ENCODE measurements at regions not wholly inside any gene's neighbourhood (a gene's known extent, or its start where the extent isn't known, plus 50 kb on each side); places are given as distances from the start of the nearest gene placed in this dataset.

- no peak for ATAC-seq
- no peak overlapping the region for H3K27ac ChIP-seq
Measured at GRCh38 chr10:23892296-23892695, 316.6 kb upstream of the KIAA1217 start.

GRCh38 chr10:23897267-23897666 lies 311.7 kb upstream of the KIAA1217 start:
- intact Hi-C loops (cut with DNase I), result no loop called here
- Histone ChIP-seq H3K9me3 (peaks cover 0 to 2% (median 0%) of the 10 kb centered on the region in 4 donors), H3K36me3 (no peaks in the 10 kb centered on the region), H3K4me3 (no peak overlapping the region), H3K27ac (no peak overlapping the region), H3K4me1 (no peaks in the 10 kb centered on the region), H3K27me3 (no peaks in the 10 kb centered on the region)
- no peak for ATAC-seq
- WGBS (ENCODE audit: insufficient coverage, low coverage, low lambda C conversion rate, missing lambda C conversion rate), result 55% methylated on average over 4 of the region's 4 CpGs
- DNase-seq, result no peak
- TF ChIP-seq CTCF (IDR thresholded peaks at IDR 0.05), result no peak
- no peak for TF ChIP-seq POLR2A (IDR thresholded peaks at IDR 0.05)

More at GRCh38 chr10:23892296-23892695, 316.6 kb upstream of the KIAA1217 start:
- TF ChIP-seq POLR2A (IDR thresholded peaks at IDR 0.05) (no peak), CTCF (IDR thresholded peaks at IDR 0.05) (no peak)
- Histone ChIP-seq H3K4me1 (no peaks in the 10 kb centered on the region), H3K9me3 (no peaks in the 10 kb centered on the region), H3K4me3 (no peak overlapping the region), H3K27me3 (no peaks in the 10 kb centered on the region), H3K36me3 (no peaks in the 10 kb centered on the region)
- DNase-seq, result no peak
- intact Hi-C loops (cut with DNase I), result no loop called here

- intact Hi-C loops (cut with DNase I), result no loop called here
- Histone ChIP-seq H3K9me3 (peaks cover 0 to 2% (median 0%) of the 10 kb centered on the region in 4 donors), H3K4me3 (no peak overlapping the region), H3K36me3 (no peaks in the 10 kb centered on the region), H3K4me1 (no peaks in the 10 kb centered on the region), H3K27ac (no peak overlapping the region), H3K27me3 (no peaks in the 10 kb centered on the region)
- WGBS (ENCODE audit: insufficient coverage, low coverage, low lambda C conversion rate, missing lambda C conversion rate), result 57% methylated on average over 3 of the region's 3 CpGs
- ATAC-seq (no peak), DNase-seq (no peak)
- TF ChIP-seq CTCF (IDR thresholded peaks at IDR 0.05) (no peak), POLR2A (IDR thresholded peaks at IDR 0.05) (no peak)
Measured at GRCh38 chr10:23897861-23898260, 311.1 kb upstream of the KIAA1217 start.

- WGBS (ENCODE audit: insufficient coverage, low coverage, low lambda C conversion rate, missing lambda C conversion rate), result 24% methylated on average over 2 of the region's 2 CpGs
- no peak overlapping the region for H3K4me3 ChIP-seq
- no peaks in the 10 kb centered on the region for H3K4me1 ChIP-seq
- H3K27me3 ChIP-seq, result no peaks in the 10 kb centered on the region
- ATAC-seq (no peak), DNase-seq (no peak)
- no peaks in the 10 kb centered on the region for H3K36me3 ChIP-seq
- TF ChIP-seq CTCF (IDR thresholded peaks at IDR 0.05), result no peak
- TF ChIP-seq POLR2A (IDR thresholded peaks at IDR 0.05), result no peak
- no peak overlapping the region for H3K27ac ChIP-seq
- peaks cover 0 to 2% (median 0%) of the 10 kb centered on the region in 4 donors for H3K9me3 ChIP-seq
- intact Hi-C loops (cut with DNase I), result no loop called here
Measured at GRCh38 chr10:23899166-23899565, 309.8 kb upstream of the KIAA1217 start.

- DNase-seq (no peak), ATAC-seq (no peak)
- 63% methylated on average over 2 of the region's 2 CpGs for WGBS (ENCODE audit: insufficient coverage, low coverage, low lambda C conversion rate, missing lambda C conversion rate)
- no peak overlapping the region for H3K4me3 ChIP-seq
- no peaks in the 10 kb centered on the region for H3K9me3 ChIP-seq
- TF ChIP-seq CTCF (IDR thresholded peaks at IDR 0.05) (no peak), POLR2A (IDR thresholded peaks at IDR 0.05) (no peak)
- no peaks in the 10 kb centered on the region for H3K4me1 ChIP-seq
- H3K36me3 ChIP-seq, result no peaks in the 10 kb centered on the region
- H3K27ac ChIP-seq, result no peak overlapping the region
- no peaks in the 10 kb centered on the region for H3K27me3 ChIP-seq
- intact Hi-C loops (cut with DNase I), result no loop called here
Measured at GRCh38 chr10:23910291-23910690, 298.6 kb upstream of the KIAA1217 start.
